ENCODE measurements at regions not wholly inside any gene's neighbourhood (a gene's known extent, or its start where the extent isn't known, plus 50 kb on each side); places are given as distances from the start of the nearest gene placed in this dataset.

DNA sequence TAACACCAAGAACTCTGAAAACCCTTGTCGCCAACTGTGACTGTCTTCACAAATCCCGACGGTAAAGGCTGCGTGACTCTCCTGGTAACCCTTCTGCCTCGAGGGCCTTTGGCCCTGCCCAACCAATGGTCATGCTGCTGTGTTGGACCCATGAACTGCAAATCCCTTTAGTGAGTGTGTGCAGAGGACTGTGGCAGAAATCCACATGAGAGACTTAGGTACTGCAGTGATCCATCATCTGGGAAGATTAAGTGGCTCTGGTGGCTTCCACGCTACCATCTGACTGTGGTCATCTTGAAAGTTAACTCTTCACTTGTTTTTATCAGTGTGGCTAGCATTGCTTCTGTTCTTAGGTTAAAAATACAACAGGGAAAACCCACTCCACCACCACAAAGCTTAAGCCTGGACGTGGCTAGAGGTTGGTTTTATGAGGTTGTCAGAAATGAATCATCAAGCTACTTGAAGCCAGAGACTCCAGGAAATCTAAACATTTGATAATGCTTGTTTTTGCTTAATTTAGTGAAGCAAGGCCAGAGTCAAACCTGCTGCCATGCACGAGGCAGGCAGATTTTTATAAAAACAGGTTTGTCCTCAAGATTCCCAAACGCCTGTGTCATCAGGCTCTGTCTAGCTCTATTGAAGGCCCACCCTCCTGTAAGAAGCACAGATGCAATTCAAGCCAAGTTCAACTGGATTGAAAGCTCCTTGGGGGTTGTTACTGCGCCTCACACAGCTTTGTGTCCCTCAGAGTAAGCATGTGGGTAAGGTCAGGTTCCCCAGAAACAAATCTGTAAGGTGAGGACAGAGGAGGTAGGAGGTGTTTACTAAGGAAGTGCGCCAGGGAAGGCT, 52.7 kb upstream of the ERCC6L2 start:
- Histone ChIP-seq H3K9me3 (no peaks in the 10 kb centered on the region), H3K27ac (replicated peaks in 1 of 4) (no peak overlapping the region), H3K4me3 (no peak overlapping the region), H3K27me3 (no peaks in the 10 kb centered on the region), H3K36me3 (no peaks in the 10 kb centered on the region), H3K4me1 (peaks cover 0 to 5% (median 0%) of the 10 kb centered on the region in 4 donors)
- TF ChIP-seq, protein P1, sequence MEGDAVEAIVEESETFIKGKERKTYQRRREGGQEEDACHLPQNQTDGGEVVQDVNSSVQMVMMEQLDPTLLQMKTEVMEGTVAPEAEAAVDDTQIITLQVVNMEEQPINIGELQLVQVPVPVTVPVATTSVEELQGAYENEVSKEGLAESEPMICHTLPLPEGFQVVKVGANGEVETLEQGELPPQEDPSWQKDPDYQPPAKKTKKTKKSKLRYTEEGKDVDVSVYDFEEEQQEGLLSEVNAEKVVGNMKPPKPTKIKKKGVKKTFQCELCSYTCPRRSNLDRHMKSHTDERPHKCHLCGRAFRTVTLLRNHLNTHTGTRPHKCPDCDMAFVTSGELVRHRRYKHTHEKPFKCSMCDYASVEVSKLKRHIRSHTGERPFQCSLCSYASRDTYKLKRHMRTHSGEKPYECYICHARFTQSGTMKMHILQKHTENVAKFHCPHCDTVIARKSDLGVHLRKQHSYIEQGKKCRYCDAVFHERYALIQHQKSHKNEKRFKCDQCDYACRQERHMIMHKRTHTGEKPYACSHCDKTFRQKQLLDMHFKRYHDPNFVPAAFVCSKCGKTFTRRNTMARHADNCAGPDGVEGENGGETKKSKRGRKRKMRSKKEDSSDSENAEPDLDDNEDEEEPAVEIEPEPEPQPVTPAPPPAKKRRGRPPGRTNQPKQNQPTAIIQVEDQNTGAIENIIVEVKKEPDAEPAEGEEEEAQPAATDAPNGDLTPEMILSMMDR (IDR thresholded peaks at IDR 0.05): no peak
- TF ChIP-seq POLR2AphosphoS5 (IDR thresholded peaks at IDR 0.05): no peak
- TF ChIP-seq EP300 (IDR thresholded peaks at IDR 0.05): no peak
- TF ChIP-seq POLR2A (IDR thresholded peaks at IDR 0.05; ENCODE audit: low read depth): no peak
- intact Hi-C loops (cut with DNase I): no loop called here
- DNase-seq (ENCODE audit: extremely low spot score): no peak
- WGBS: 66% methylated on average over 10 of the region's 11 CpGs

DNA sequence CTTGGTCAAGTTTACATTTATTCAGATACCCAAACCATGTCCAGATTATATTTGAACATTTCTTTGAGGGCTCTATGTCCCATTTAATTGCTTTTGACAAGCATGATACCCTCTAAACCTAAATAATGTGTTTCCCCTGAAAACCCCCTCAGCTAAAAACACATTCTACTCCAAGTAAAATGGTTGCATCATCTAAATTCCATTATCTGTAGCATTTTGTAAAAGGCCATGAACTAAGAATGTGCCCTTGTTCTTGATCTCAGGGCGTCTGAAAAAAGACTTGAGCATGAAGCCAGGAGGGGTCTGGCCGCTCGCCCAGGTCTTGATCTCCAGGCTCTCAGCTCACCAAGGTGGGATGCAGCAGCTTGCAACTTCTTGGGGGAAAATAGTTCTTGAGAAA, 53.5 kb upstream of the ERCC6L2 start:
- Histone ChIP-seq H3K27ac (replicated peaks in 1 of 4) (no peak overlapping the region), H3K9me3 (no peaks in the 10 kb centered on the region), H3K4me1 (peaks cover 0 to 5% (median 0%) of the 10 kb centered on the region in 4 donors), H3K36me3 (no peaks in the 10 kb centered on the region), H3K4me3 (no peak overlapping the region), H3K27me3 (no peaks in the 10 kb centered on the region)
- intact Hi-C loops (cut with DNase I): no loop called here
- TF ChIP-seq EP300 (IDR thresholded peaks at IDR 0.05) (no peak), POLR2A (IDR thresholded peaks at IDR 0.05; ENCODE audit: low read depth) (no peak), POLR2AphosphoS5 (IDR thresholded peaks at IDR 0.05) (no peak)
- TF ChIP-seq, protein P1 (IDR thresholded peaks at IDR 0.05): no peak
- DNase-seq (ENCODE audit: extremely low spot score): no peak
- WGBS: 86% methylated on average over 3 of the region's 3 CpGs

DNA sequence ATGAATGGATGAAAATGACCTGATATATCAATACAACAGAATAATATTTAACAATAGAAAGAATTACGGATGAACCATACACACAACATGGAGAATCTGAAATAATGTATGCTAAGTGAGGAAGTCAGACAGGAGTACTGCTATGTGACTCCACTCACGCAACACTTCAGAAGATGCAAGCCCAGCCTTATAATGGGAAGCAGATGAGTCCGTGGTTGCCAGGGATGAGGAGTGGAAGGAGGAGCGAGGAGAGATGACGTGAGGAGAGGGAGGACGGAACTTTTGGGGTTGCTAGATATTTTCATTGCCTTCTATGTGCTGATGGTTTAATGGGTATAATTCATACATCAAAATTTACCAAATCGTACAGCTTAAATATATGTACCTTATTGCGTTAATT, 55.4 kb upstream of the ERCC6L2 start:
- intact Hi-C loops (cut with DNase I): no loop called here
- DNase-seq (ENCODE audit: extremely low spot score): no peak
- Histone ChIP-seq H3K4me3 (no peak overlapping the region), H3K4me1 (peaks cover 0 to 5% (median 0%) of the 10 kb centered on the region in 4 donors), H3K27me3 (no peaks in the 10 kb centered on the region), H3K9me3 (no peaks in the 10 kb centered on the region), H3K27ac (replicated peaks in 1 of 4) (no peak overlapping the region), H3K36me3 (no peaks in the 10 kb centered on the region)
- TF ChIP-seq, protein P1 (IDR thresholded peaks at IDR 0.05): no peak
- TF ChIP-seq POLR2AphosphoS5 (IDR thresholded peaks at IDR 0.05) (no peak), POLR2A (IDR thresholded peaks at IDR 0.05; ENCODE audit: low read depth) (no peak), EP300 (IDR thresholded peaks at IDR 0.05) (no peak)
- WGBS: 94% methylated on average over 8 of the region's 8 CpGs

DNA sequence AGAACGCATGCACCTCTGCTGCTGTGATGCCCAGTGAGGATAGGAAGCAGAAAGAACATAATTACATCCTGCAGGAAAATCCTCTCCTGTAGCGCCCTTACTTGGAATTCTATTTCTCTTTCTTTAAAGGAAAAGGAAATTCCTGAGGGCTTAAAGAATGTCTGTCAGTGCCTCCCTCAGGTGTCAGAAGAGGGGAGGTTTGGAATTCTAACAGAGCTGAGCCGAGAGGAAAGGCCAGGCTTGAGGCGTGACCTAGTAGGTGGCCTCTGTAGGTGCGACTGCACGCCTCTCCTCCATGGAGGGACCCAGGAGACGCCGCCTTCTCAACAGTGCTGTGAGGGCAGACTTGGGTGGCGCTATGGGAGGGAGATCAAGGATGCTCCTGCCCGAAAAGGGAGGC, 55.9 kb upstream of the ERCC6L2 start:
- DNase-seq (ENCODE audit: extremely low spot score): no peak
- no peaks in the 10 kb centered on the region for H3K36me3 ChIP-seq
- H3K27ac ChIP-seq (replicated peaks in 1 of 4): no peak overlapping the region
- intact Hi-C loops (cut with DNase I): no loop called here
- no peaks in the 10 kb centered on the region for H3K9me3 ChIP-seq
- H3K4me3 ChIP-seq: no peak overlapping the region
- TF ChIP-seq POLR2A (IDR thresholded peaks at IDR 0.05; ENCODE audit: low read depth) (no peak), POLR2AphosphoS5 (IDR thresholded peaks at IDR 0.05) (no peak), EP300 (IDR thresholded peaks at IDR 0.05) (no peak)
- TF ChIP-seq, protein P1 (IDR thresholded peaks at IDR 0.05): no peak
- H3K27me3 ChIP-seq: no peaks in the 10 kb centered on the region
- peaks cover 0 to 5% (median 0%) of the 10 kb centered on the region in 4 donors for H3K4me1 ChIP-seq
- WGBS: 83% methylated on average over 10 of the region's 10 CpGs
